GM20000 (cell line): ENCODE measurements at regions not wholly inside any gene's neighbourhood (a gene's known extent, or its start where the extent isn't known, plus 50 kb on each side); places are given as distances from the start of the nearest gene placed in this dataset.

Experiments used
- DNase-seq: peaks from one replicate; pipeline ENCODE4 v3.0.0; 2012; ENCODE audit warnings: low spot score
- CTCF ChIP-seq: IDR thresholded peaks from 2 replicates; pipeline ENCODE4 v1.5.1; 2012; ENCODE audit warnings: mild to moderate bottlenecking, control low read depth; ENCODE audit errors: extremely low read depth, missing control alignments

DNA sequence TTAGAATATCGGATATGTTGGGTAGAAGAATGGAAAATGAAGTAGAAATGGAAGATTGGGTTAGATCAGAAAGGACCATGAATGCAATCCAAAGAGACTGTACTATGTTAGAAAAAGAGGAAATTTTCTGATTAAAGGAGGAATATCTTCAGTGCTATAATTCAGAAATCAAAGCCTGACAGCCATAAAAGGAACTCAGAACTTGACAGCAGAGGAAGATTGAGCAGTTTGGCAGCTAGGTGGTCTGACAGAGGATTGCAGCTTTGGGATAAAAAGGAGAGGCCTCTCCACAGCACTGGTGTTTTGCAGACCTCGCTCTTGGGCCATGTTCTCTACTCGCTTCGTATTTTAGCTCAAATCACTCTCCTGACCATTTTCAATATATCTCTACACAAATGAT is 354.8 kb upstream of the SOX5 start:
- no peak for DNase-seq
- TF ChIP-seq CTCF = no peak

GRCh38 chr12:24302708-24303107 is 353.2 kb upstream of the SOX5 start:
- no peak for DNase-seq
- TF ChIP-seq CTCF = no peak

- no peak for TF ChIP-seq CTCF
- no peak for DNase-seq
Observed at GRCh38 chr12:24297516-24297915, 348.0 kb upstream of the SOX5 start.

GRCh38 chr12:24293549-24293948 is 344.1 kb upstream of the SOX5 start:
- TF ChIP-seq CTCF = no peak
- no peak for DNase-seq

GRCh38 chr12:24287963-24288362 is 338.5 kb upstream of the SOX5 start:
- TF ChIP-seq CTCF = no peak

DNA sequence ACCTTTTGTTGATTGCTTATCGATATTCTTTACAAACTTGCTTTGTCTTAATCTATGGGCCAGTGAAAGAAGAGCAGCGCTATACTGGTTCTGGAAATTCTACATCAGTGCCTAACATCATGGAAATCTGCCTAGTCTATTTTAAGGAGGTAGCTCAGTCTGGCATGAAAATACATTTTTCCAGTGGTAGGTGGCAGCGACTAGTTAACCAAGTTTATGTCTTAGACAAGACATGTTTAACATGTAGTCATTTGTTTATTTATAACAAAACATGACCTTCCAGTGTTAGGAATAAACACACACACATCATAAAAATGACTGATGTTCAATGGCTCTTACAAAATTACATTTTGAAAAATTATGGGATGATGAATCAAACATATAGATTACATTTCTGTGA is 336.0 kb upstream of the SOX5 start:
- DNase-seq = no peak
- no peak for TF ChIP-seq CTCF

More at GRCh38 chr12:24287963-24288362, 338.5 kb upstream of the SOX5 start:
- DNase-seq = no peak

- DNase-seq = no peak
- no peak for TF ChIP-seq CTCF
Observed at GRCh38 chr12:24281341-24281740, 331.9 kb upstream of the SOX5 start.
